NCI-H2196 (cell line): ENCODE measurements at regions not wholly inside any gene's neighbourhood (a gene's known extent, or its start where the extent isn't known, plus 50 kb on each side); places are given as distances from the start of the nearest gene placed in this dataset.
"Not testable (repeated sequence)": the region's sequence is repeated elsewhere in the genome, so short reads cannot be mapped to it uniquely, and the experiment has no call there.

Experiments
- DNase-seq: peaks from one replicate; lab custom pipeline; 2025; ENCODE audit not compliant: unreplicated experiment; lab: John Stamatoyannopoulos, UW

DNA sequence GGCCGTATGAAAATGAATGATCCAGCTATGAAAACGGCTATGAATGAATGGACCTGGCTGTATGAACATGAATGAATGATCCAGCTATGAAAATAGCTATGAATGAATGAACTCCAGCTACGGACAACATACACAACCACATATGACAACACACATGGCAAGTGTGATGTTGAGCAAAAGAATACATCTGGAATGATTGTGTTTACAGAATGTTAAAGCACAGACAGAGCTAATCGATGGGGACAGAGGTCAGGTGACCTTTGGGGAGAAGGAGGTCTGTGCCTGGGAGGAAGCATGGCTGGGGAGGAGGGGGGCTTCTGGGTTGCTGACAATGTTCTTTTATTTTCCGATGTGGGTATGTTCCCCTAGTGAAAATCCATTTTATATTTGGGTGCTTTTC, 174.0 kb upstream of the WSCD1 start:
- DNase-seq: no peak

DNA sequence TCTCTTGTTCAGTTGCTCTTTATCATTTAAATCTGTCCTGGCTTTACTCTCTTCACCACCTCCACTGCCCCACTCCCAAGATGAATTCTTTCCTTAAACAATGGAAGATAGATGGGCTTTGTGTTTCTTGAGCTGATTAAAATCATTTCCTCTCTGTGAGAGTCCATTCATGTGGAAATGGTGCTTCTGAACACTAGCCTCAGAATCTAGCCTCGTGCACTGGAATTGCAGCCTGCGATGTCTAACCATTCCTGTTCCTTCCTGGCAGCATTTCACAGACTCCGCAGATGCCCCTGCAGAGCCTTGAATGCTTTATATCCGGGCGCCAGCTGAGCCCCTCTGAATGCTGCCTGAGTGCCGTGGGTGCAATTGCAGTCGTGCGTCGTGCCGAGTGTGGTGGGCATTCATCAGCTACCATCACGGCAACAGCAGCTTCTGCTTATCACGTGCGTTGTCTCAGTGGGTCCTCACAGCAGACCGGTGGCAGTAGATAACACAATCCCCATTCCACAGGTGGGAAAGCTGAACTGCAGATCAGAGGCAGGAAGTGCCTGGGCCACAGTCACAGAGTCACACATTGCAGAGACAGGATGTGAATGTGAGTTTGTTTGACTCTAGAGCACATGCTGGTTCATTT, 172.8 kb upstream of the WSCD1 start:
- DNase-seq: no peak

DNA sequence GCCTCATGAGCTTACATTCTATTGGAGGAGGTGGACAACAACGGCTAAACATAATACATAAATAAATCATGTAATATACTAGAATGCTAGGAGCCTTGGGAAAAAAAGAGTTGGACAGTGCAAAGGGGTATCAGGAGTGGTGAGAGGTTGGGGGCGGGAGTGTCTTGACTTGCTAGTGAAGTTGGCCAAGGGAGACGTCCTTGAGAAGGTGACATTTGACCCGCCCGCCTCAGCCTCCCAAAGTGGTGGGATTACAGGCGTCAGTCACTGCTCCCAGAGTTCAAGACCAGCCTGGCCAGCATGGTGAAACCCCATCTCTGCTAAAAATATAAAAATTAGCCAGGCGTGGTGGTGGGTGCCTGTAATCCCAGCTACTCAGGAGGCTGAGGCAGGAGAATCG, 172.2 kb upstream of the WSCD1 start:
- DNase-seq: not testable (repeated sequence)

DNA sequence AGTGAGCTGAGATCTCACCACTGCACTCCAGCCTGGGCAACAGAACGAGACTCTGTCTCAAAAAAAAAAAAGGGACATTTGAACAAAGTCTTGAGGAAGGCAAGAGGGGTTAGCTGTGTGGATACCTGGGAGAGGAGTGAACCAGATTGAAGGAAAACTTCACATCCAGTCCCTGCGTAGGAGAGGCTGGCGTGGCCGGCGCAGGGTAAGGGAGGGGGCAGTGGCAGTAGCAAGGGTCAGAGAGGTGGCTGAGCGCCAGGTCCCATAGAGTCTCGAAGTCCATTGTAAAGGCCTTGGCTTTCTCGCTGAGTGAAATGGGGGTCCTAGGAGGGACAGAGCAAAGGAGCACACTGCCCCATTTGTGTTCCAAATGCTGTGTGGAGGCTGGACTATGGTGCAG, 171.8 kb upstream of the WSCD1 start:
- no peak for DNase-seq

DNA sequence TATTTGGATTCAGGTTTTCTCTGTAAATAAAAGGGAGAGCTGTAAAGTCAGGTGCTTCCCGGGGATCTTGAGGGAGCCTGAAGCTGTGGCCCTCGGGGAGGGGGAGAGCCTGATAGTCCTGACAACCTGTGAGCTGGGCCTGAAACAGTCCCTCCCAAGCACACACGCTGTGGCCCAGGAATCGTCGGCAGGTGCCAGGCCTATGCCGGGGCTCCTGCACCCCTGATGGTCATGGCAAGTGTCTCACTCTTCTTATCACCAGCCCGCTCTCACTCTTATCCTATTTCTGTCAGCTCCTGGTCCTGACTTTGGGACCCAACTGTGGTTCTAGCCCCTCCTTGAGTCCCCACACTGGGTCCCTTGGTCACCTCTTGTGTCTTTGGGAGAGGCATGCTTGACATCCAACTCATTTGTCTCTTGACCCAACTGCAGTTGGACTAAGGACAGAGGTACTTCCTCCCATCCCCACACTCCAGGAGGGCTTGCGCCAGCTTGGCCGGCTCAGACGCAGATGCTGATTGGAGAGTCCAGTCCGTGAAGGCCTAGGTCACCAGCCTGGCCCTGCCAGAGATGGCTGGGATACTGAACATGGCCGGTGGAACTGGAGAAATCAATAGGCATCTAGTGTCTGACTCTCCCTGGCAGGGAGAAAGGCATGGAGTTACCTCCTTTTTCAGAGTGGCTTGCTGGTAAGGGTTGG, 170.5 kb upstream of the WSCD1 start:
- no peak for DNase-seq

DNA sequence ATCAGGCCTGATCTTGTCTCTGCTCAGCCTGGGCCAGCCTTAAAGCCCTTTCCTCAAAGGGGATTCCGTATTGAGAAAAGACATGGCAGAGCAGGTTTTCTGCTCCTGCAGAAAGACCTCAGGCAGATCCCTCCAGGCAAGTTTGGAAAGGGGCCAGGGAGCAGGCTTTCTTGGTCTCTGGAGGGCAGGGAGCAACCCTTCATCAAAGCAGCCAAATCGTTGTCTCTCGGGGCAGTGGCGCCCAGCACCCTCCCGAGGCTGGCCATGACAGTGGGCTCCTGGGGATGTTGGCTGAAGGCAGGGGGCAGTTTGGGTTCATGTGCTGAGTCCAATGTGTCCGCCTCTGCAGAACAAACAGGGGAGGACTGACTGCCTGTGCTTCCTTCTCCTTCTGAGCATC, 168.4 kb upstream of the WSCD1 start:
- DNase-seq: no peak

DNA sequence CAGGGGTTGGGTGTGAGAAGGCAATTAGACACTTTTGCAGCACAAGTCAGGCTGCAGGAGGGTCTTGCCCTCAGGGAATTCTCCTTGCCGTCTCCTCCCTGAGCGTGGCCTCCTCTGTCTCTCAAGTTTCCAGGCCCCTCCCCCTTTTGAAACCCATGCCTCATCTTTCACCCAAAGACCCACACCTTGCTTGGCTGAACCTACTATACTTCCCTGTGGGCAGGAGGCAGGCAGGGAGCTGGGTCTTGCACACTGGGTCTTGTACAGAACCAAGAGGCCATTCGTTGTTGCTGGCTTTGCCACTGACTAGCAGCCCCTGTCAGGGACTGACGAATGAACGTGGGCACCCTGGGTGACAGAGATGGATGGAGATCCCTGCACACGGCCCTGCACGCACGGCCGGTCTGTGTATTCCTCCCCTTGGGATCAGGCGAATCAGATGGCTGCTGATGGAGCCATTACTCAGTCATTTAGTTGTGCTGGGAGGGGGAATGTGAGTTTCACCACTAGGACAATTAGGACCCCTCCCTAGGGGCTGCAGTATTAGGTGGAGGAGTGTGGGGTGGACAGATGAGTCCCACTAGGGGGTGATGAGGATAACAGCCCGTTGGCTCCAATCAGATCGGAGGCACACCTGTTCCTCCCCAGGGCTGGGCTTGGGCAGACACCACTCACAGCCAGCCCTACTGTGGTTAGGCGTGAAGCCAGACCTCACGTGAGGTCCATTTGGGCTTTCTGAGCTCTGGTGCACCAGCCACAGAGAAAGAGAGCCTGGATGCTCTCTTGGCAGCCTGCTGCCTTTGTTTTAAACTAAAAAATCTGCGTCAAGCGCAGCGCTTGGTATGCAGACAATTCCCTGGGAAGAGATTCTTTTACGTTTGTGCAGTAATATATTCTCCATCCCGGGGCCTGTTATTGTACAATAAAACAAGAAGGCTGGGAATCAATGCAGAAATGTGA, 167.7 kb upstream of the WSCD1 start:
- DNase-seq: no peak

DNA sequence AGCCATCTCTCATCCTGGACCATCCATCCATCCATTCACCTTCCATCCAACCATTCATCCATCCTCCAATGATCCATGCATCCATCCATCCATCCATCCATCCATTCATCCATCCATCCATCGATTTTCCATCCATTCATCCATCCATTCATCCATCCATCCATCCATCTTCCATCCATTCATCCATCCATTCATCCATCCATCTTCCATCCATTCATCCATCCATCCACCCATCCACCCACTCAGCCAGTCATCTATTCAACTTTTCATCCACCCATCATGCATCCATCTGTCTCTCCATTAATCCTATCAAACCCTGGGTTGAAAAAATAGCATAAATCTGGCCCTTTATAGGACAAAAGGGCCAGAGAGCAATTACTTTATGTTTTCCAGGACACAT, 158.3 kb upstream of the WSCD1 start:
- no peak for DNase-seq

DNA sequence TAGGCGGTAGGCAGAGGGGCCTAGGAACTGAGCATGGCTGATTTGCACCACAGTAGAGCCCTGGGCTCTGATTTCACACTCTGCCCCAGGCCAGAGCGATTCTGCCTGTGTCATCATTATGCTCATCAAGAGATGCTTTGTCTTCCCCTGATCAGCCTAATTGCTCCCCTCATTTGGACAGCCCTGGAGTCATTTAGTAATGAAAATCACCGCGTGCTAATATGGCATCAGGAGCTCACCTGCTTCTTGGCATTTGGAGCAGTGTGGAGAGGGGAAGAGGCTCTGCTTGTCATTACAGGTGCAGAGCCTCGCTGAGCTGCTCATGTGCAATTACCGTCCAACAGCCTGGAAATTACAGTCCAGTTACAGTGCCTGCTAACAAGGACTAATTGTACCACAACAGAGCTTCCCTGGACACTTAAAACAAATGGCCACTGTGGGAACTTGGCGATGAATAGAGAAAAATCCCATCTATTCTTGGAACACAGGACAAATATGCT, 157.1 kb upstream of the WSCD1 start:
- DNase-seq: no peak

DNA sequence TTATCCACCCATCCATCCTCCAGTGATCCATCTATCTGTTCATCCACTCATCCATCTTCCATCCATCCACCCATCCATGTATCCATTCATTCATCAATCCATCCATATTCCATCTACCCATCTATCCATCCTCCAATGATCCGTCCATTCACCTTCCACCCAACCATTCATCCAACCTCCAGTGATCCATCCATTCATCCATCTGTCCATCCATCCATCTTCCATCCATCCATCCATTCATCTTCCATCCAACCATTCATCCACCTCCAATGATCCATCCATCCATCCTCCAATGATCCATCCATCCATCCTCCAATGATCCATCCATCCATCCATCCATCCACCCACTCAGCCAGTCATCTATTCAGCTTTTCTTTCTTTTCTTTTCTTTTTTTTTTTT, 156.5 kb upstream of the WSCD1 start:
- DNase-seq: no peak

DNA sequence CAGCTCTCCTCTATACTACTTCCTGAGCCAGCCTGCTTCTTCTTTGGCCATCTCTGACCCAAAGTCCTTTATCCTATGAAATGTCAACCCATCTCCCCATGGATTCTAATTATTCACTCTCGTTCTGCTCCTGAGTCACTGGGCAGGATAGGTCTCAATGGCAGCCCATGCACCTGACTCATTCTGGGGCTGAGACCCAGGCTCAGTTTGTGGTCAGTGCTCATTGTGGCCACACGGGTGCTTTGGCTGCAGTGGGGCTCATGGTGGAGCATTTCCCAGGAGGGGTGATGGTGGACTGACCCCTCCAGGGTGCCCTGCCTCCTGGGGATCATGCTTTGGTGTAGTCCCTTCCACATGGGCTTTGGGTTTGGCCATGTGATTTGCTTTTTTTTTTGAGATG, 154.8 kb upstream of the WSCD1 start:
- no peak for DNase-seq

DNA sequence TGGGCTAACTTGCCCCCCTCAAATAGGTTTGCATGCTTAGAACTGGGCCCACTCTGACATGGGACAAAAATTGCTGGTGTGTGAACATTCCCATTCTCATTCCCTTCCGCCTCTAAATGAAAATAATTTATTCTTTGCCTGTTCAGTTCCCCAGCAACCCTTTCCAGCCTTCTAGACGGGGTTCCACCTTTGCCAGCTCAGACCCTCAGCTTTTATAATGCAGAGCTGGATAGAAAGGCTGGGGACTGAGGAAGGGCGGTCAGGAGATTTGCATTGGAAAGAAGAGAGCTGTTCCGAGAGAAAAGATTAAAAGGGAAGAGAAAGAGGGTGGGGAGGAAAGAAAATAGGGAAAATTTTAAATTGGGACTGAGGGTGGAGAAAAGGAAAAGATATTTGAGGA, 151.1 kb upstream of the WSCD1 start:
- no peak for DNase-seq

DNA sequence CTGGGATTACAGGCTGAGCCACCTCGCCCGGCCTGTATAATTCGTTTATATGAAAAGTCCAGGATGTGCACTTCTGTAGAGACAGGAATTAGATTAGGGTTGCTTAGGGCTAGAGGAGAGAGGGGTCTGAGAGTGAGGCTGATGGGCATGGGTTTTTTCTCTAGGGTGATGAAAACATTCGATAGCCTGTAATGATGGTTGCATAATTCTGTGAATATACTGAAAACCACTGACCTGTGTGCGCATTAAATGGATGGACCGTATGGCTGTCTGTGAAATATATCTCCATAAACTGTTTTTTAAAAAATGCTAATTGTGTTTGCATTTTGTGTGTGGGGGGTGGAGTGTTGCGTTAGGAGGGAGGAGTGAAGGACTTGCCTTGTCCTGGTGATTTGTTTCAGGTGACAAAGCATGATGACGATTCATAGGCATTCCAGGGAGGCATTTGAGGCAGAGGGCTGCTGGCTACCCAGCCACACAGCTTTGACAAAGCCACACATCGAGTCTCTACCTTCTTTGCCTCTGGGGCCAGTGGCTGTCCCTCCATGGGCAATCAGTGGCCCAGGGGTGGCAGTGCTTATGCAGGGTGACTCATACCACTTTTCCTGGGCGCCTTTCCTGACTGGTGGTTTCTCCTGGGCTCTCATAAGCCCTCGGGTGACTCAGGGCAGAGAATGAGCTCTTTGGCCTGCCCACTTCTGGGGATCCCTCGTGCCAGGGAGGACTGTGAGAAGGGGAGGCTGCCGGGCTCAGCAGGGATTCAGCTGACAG, 148.5 kb upstream of the WSCD1 start:
- no peak for DNase-seq

DNA sequence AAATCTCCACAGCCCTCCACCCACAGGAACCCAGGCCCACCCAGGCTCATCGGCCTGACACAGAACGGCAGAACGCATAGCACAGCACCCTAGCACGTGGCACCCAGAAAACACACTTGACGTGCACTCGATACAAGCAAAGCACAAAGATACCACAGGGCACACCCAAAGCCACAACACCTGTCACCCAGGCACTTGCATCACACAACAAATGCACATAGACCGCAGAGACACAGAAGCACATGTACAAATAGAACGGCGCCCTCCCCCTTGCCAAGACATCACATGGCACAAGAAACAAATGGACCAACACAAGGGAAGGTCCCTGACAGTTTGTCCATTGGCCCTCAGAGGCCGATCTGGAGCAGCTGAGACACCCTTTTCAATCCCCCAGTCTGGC, 147.7 kb upstream of the WSCD1 start:
- no peak for DNase-seq

DNA sequence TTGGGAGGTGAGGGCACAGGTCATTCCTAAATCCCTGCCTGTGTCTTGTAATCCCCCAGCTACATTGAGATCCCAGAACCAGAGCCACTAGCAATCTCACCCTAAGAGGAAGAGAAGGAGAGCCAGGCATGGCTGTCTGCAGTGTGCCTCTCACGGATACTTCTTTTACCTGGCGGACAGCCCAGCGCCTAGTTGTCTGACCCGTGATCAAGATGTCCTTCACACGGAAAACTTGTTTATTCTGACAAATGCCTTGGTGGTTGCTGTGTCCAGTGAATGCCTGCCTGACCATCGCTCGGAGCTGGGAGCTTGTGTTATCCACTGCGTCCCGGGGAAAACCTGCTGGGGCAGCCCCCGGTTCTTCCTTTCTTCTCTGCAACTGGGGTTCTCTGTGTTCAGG, 140.5 kb upstream of the WSCD1 start:
- DNase-seq: no peak

DNA sequence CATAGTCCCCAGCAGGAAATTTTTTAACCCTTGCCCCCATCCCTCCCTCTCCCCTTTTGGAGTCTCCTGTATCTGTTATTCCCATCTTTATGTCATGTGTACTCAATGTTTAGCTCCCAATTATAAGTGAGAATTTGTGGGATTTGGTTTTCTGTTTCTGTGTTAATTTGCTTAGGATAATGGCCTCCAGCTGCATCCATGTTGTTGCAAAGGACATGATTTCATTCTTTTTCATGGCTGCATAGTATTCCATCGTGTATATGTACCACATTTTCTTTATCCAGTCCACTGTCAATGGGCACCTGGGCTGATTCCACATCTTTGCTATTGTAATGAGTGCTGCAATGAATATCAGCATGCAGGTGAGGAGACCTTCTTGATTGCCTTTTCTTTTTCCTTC, 139.6 kb upstream of the WSCD1 start:
- not testable (repeated sequence) for DNase-seq

DNA sequence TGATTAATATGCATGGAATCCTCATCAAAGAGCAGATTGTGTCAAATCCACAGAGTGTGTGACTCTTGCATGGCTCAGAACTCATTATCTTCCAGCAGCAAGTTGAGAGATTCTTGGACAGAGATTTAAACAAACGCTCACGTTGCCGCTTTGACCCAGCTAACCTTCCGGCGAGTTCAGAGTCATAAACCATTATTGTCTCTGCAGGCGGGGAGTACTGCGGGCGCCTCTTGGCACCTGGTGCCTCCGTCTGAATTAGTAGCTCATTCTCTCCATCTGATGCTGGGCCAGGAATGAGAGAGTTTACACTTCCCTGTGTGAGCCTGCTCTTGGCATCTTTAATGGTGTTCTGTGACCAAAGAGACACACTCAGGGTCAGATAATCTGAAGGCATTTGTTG, 138.6 kb upstream of the WSCD1 start:
- peak; percentile 47 for DNase-seq

DNA sequence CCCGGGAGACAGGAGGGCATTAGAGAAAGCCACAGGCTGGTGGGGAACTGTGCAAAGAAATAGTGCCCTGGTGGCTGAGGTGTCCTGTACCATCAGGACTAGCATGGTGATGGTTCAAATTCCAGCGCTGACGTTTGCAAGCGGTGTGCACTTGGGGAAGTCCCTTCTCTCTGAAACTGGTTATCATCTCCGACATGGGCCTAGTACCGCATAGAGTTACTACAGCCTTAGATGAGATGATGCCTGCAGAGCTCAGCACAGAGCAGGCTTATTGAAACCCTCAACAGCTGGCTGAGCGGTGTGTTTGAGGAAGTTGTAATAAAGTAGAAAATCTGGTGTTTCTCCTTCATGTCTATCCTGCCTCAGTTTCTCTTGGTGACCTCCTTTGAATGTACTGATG, 136.7 kb upstream of the WSCD1 start:
- no peak for DNase-seq

DNA sequence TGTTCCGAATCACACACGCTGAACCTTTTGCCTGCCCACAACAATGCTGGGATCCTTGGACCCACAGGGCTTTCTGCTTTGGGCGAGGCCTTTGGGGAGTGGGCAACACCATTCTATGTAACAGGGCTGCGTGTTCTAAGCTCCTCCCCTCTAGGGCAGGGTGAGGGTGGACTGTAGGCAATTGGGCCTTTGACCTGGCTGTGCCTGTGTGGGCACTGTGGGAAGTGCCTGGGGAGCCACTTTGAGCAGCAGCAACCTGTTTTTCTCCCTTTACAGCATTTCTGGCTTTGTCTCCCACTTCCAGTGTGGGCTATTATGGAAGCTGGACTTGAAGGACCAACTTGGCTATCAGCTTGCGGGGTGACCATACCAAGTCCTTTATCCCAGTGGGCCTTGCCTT, 128.9 kb upstream of the WSCD1 start:
- DNase-seq: no peak

DNA sequence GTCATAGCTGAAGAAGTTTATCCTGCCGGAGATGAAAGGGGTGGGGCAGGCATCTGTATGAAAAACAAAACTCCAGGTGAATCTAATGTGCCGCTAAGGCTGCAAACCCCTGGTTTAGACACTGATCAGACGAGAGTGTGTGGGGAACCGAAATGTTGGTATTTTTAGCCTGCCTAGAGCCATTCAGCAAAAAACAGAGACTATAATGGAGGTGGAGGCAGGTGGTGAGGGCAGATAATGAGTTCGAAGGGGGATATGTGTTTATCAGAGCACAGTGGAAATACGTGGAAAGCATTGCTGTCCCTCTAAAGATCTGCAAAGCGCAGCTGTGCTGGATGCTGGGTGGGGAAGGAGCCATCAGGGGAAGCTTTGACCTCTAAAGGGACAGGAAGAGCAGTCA, 127.5 kb upstream of the WSCD1 start:
- DNase-seq: no peak

DNA sequence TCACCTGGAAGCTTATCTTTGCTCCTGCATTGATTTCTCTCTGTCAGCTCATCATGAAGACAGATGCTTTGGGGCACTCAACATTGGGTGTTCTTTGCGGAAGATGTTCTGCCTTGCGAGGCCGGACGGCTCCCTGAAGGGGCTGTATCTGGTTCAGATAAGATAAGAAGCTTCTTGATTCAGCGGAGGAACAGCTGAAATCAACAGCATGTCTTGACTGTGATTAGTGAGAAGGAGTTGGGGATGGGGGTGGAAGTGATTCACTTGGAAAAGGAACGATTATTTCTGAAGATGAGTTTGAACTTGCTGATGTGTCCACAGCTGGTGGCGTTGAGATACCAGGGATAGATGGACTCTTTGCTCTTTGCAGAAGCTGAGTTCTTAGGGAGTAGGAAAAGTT, 126.9 kb upstream of the WSCD1 start:
- no peak for DNase-seq
